ENCODE measurements at regions not wholly inside any gene's neighbourhood (a gene's known extent, or its start where the extent isn't known, plus 50 kb on each side); places are given as distances from the start of the nearest gene placed in this dataset.

DNA sequence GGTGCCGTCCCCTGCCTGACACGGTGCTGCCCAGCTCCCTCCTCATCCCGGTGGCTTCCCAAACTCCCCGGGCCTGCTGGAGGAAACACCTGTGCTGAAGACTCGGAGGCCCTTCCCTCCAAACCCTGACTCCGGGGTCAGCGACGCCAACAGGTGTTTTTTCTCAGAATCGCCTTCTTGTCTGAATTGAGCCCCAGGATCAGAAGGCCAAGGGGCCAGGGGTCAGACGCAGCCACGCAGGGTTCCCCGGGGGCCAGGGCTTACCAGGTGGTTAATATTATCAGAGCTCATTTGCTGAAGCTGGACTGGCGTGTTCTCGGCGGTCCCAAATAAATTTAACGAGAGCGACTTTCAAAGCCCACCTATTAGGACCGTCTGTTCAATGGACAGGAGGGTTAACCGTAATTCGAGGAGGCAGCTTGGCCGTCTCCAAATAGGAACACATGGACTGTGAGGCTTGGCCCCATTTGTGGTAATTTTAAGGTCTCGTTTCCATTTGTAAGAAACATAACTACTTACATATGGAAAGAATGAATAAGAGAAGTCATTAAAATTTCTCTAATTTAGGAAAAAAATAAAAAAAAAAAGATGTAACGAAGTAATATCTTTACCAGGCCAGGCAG lies 239.3 kb downstream of the CRLF2 start:
- no peak for DNase-seq (ENCODE audit: low read depth)

GRCh38 chrX:968148-968965 lies 244.1 kb downstream of the CRLF2 start:
- no peak for TF ChIP-seq CTCF (IDR thresholded peaks at IDR 0.05; ENCODE audit: insufficient read depth, low read length, poor library complexity, severe bottlenecking)
- Histone ChIP-seq H3K27me3 (ENCODE audit: control insufficient read depth, insufficient read depth, low read length) (no peaks in the 10 kb centered on the region), H3K4me3 (ENCODE audit: low read depth, low read length) (no peak overlapping the region), H3K36me3 (ENCODE audit: control insufficient read depth, insufficient read depth, low read length) (no peaks in the 10 kb centered on the region)
- no peak for DNase-seq (ENCODE audit: low read depth)

More for the DNA sequence above, 239.3 kb downstream of the CRLF2 start:
- H3K4me3 ChIP-seq (ENCODE audit: low read depth, low read length), result no peak overlapping the region
- no peak for TF ChIP-seq CTCF (IDR thresholded peaks at IDR 0.05; ENCODE audit: insufficient read depth, low read length, poor library complexity, severe bottlenecking)
- no peaks in the 10 kb centered on the region for H3K27me3 ChIP-seq (ENCODE audit: control insufficient read depth, insufficient read depth, low read length)
- H3K36me3 ChIP-seq (ENCODE audit: control insufficient read depth, insufficient read depth, low read length), result no peaks in the 10 kb centered on the region

GRCh38 chrX:966396-967070 lies 245.9 kb downstream of the CRLF2 start:
- Histone ChIP-seq H3K4me3 (ENCODE audit: low read depth, low read length) (no peak overlapping the region), H3K36me3 (ENCODE audit: control insufficient read depth, insufficient read depth, low read length) (no peaks in the 10 kb centered on the region), H3K27me3 (ENCODE audit: control insufficient read depth, insufficient read depth, low read length) (no peaks in the 10 kb centered on the region)
- TF ChIP-seq CTCF (IDR thresholded peaks at IDR 0.05; ENCODE audit: insufficient read depth, low read length, poor library complexity, severe bottlenecking), result no peak
- DNase-seq (ENCODE audit: low read depth), result no peak

DNA sequence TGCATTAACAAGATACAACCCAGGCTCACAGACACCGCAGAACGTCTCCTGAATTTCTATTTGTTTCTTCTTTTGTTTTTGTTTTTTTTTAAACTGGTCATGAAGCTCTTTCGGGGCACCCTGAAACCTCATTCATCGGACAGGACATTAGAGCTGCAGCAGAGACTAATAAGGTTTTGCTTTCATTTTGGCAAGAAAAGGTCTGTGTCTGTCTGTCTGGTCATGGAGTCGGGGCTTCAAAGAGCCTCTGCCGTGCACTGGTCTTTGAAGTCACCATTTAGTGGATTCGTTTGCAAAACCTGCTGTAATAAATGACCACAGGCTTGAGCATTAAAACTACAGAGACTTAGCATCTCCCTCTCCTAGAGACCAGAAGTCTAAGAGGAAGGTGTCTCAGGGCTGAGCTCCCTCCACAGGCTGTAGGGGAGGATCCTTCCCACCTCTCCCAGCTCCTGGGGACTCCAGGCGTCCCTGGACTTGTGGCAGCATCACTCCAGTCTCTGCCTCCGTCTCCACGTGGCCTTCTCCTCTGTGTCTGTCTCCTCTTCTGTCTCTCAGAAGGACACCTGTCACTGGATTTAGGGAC lies 247.5 kb downstream of the CRLF2 start:
- no peaks in the 10 kb centered on the region for H3K27me3 ChIP-seq (ENCODE audit: control insufficient read depth, insufficient read depth, low read length)
- TF ChIP-seq CTCF (IDR thresholded peaks at IDR 0.05; ENCODE audit: insufficient read depth, low read length, poor library complexity, severe bottlenecking), result no peak
- DNase-seq (ENCODE audit: low read depth), result no peak
- H3K4me3 ChIP-seq (ENCODE audit: low read depth, low read length), result no peak overlapping the region
- H3K36me3 ChIP-seq (ENCODE audit: control insufficient read depth, insufficient read depth, low read length), result no peaks in the 10 kb centered on the region

DNA sequence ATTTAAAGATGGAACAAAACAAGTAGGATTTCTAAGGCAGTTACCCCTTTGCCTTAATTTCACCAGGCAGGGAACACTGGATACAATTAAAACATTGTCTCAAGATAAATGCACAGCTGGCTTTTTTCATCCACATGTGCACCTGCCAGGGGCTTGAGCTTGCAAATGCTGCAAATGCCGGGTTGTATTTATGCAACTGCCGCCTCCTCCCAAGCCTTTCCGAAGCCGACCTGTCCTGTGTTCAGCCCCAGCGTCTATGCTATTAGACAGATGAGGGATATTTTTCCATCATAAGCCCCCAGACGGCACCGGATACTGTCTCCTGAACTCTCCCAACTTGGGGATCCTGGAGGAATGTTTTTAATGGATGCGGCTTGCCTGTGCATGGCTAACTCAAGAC lies 251.6 kb downstream of the CRLF2 start:
- Histone ChIP-seq H3K4me3 (ENCODE audit: low read depth, low read length) (no peak overlapping the region), H3K27me3 (ENCODE audit: control insufficient read depth, insufficient read depth, low read length) (no peaks in the 10 kb centered on the region), H3K36me3 (ENCODE audit: control insufficient read depth, insufficient read depth, low read length) (no peaks in the 10 kb centered on the region)
- DNase-seq (ENCODE audit: low read depth), result no peak
- TF ChIP-seq CTCF (IDR thresholded peaks at IDR 0.05; ENCODE audit: insufficient read depth, low read length, poor library complexity, severe bottlenecking), result no peak
